GM18511 (cell line): ENCODE measurements at regions not wholly inside any gene's neighbourhood (a gene's known extent, or its start where the extent isn't known, plus 50 kb on each side); places are given as distances from the start of the nearest gene placed in this dataset.

Source experiments
- ATAC-seq: cut with Tn5 transposase; IDR thresholded peaks from one replicate; pipeline ENCODE4 v1.9.1; 2021; ENCODE audit warnings: mild to moderate bottlenecking, moderate library complexity; ENCODE audit not compliant: unreplicated experiment

DNA sequence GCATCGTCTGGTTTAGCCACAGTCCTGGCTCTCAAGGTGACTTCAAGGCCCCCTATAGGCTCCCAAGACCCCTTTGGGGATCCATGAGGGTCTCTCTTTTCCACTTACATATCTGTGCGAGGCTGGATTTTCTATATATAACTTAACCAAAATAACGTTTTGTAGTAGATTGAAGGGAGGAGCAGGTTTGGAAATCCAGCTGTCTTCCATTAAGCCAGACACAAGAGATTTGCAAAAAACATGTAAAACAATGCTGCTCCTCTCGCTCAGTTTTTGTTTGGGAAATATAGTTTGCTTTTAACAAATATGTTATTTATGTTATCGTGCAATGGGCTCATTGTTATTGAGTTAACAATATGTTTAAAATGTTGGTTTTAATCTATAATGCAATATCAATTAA is 811.2 kb downstream of the TYW1 start:
- no peak for ATAC-seq

DNA sequence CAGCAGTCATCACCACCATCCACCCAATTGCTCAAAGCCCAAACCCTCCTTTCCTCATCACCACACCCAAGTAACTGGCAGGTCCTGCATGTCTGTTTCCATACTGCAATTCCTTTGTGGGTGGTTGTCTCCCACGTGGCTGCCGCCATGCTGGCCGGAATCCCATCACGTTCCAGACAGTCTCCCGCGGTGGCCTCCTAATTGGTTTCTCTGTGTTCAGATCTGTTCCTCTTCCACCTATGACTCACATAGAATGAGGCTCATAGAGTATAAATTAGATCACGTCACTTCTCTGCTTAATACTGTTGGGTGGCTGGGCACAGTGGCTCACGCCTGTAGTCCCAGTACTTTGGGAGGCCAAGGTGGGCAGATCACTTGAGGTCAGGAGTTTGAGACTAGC is 813.0 kb downstream of the TYW1 start:
- no peak for ATAC-seq

DNA sequence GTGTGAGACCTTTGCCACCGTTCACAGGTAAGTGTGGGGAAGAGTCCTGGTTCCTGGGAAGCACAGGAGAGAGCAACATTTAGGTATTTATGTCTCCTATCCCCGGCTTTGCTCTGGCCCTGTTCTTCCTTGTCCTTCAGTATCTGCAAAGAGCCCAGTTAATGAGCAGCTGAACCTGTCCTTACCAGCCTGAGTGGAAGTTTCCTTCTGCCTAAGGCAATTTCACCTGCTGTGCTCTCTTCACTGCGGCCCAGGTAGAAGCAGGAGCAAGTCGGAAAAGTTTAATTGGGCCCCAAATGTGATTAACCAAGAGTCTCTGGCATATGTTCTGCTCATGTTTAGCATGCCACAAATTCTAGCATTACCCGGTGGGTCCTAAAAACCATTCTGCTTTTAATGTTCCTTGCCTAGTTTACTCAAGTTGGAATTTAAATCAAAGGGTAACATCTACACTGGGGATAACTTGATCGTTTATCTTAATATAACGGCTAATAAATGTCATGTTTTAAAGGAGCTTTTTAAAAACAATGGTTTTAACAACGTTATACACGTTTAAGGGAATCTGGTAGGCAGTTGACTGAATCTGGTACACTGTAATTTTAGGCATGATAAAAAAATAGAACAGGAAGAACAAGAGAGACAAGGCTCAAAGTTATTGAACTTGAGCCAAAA is 817.1 kb downstream of the TYW1 start:
- no peak for ATAC-seq

DNA sequence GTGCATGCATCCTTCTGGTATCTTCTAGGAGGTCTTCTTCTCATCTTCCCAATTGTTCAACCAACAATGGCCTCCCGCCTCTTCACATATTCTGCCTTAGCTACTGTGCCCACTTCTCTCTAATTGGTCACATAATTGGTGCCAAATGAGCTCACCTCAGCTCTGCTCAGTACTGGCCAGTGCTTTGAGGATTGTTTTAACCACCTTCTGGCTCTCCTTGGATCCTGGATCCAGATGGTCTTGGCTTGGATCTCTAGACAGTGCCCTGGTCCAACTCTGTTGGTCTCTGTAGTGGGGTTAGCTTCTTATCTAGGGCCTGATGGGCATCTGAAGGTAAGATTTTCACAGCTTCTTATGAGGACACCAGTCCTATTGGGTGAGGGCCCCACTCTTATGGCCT is 820.8 kb downstream of the TYW1 start:
- ATAC-seq = no peak

DNA sequence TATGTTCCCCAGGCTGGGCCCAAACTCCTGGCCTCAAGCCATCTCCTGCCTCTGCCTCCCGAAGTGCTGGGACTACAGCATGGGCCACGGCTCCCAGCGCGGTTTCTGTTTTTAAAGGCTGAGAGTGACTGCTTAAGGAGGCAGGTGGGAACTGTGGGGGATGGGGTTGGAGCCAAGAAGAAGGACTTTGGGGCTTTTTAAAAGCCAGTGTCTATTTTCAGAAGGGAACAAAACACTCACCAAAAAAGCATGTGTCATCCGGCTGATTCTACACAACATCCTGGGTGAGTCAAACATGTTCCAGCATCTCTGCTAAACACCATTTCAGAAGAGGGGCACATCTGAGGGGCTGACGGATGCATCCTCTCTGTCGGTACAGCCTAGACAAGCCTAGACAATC is 824.5 kb downstream of the TYW1 start:
- ATAC-seq = no peak

DNA sequence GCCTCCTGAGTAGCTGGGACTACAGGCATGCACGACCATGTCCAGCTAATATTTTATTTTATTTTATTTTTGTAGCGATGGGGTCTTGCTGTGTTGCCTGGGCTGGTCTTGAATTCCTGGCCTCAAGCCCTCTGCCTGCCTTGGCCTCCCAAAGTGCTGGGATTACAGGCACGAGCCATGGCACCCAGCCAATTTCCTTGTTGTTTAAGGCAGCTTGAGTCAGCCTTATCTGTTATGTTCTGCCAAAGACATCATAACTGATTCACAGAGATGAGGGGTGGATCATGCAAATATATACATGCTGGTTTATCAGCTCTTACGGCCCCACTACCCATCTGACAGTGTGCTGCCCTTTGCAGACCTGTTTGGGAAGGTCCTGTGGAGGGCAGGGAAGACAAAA is 826.7 kb downstream of the TYW1 start:
- no peak for ATAC-seq

DNA sequence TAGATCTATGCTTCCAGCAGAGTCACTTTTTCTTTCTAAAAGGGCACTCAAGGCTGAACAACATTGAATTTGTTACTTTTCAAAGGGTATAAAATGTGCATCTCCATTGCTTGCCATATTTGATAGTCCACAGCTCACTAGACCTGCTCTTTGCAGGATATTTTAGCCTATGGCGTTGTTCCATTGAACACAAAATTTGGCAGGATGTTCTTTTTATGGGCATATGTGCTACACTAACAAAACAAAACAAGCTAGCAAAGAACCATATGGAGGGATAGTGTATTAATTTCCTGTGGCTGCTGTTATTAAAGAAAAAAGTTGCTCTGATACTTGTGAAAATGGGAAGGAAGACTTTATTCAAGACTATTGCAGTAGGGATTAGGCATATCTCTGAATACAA is 828.7 kb downstream of the TYW1 start:
- no peak for ATAC-seq

DNA sequence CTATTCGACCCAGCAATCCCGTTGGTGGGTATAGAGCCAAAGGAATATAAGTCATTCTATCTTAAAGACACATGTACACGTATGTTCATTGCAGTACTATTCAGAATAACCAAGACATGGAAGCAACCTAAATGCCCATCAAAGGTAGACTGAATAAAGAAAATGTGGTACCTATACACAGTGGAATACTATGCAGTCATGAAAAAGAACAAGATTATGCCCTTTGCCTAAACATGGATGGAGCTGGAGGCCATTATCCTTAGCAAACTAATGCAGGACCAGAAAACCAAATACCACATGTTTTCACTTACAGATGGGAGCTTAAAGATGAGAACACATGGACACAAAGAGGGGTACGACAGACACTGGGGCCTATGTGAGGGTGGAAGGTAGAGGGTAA is 845.3 kb downstream of the TYW1 start:
- ATAC-seq = no peak

DNA sequence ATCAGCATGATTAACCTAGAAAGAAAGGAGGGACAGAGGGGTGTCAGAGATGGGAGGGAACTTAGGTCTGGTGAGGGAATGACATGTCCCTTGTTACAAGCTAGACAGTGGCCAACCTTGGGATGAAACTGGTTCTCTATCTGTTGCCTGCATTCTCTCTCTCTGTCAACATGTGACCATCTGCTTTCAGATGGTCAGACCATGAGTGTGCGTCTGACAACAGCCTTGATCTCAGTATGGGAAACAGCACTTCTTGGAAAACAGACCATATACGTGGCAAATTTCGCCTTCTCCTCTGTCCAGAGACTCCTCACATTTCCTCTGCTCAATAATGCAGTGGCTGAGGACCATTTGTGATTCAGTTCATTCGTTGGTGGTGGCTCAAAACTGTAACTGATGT is 845.9 kb downstream of the TYW1 start:
- no peak for ATAC-seq

DNA sequence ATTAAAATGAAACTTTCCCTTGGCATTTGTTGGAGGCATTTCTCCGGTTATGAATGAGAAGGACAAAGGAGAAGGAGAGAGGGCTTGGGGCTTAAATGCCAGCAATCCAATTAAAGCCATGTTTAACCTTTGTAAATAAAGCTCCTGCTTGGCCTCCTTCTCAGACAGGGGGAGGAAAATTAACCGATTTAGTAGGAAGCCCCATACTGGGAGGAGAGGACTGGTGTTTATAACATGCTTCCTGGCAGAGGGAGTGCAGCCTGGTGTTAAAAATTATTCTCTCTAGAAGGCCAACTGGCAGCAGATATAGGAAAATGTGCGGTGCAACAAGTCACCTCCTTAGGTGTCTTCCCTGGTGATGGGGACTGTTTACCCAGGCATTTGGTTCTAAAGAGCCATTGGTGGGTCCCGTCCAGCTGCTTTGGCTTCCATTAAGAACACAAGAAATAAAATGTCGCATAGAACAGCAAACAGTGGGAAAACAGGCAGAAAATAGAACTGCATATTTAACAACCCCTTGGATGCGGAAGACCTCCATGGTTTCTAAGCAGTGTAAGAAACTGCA is 846.5 kb downstream of the TYW1 start:
- no peak for ATAC-seq

DNA sequence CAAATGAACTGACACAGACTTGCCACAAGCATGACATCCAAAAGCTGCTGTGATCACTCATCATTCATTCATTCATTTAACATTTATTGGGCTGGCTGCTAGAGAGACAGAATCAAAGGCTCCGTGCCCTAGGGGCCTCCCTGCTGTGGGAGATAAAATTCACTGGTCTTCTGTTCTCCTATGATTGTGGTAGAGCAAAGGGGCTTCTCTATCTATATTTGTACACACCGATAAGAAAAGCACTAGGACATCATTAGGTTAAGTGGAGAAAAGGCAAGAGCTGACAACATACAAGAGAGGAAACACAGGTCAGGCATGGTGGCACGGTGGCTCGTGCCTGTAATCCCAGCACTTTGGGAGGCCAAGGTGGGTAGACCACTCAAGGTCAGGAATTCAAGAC is 847.0 kb downstream of the TYW1 start:
- no peak for ATAC-seq

DNA sequence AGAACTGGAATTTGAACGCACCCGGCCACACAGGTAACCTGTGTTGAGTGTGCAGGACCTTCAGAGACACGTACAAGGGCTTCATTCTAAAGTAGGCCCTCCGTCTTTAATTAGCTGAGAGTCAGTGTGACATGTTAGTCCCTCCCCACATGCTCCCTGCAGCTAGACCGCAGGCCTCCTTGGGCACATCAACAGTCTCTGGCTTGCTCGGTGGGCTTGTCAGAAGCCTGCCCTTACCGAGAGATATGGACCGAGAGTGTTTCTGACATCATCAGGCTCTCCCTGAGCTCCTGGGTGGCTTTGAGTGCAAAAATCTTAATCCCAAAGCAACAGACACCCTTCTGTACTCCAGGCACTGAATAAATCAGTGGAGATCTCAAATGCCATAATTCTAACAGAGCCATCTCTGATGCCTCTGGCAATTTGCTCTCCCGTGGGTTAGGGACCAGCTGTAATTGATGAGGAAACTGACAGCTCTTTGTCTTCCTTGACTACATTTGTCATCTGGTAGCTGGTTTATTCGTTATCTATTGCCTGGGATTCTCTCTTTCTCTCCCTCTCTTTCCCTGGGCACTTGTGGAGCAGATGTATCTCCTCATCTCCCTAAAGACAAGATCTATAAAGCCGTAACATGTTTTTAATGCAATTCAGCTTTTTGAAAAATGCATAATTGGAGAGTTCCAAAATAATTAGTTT is 850.6 kb downstream of the TYW1 start:
- no peak for ATAC-seq

DNA sequence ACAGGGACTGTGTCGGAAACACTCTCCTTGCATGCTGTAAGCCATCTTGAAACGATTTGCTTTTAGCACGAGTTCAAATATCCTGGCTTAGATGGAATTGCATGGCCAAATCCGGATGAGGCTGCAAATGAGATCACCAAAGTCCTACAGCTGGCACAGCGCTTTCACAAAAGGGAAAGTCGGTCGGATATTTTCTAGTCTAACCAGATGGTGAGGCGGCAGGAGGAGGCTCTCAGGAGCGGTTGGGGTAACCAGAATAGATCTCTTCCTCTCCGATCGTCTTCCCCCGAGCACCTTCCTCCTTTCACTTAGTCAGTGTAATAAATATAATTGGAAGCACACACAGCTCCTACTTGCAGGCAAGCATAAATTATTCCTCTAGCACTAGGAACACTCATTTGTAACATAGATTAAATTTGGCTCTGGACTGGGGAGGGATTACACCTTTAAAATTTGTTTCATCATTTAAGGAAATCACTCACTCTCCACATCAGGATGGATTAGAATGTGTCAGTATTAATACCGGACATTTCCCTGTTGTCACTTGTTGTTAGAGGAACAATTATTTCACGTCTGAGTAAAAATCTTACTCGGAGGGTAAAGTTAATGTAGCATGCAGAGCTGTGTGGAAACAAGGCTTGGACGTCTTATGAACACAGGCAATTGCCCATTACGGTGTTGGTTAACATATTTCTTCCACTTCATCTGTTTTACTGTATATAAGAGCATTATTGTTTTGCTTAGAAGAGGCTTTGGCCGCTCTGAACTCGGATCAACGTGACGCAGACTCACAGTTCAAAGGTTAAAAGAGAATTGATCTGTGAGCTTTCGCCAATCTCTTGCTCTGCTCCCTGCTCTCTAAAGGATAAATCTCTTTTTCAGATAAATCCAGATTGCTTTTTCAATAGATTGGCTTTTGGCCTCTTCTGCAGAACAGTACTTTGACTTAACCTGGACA is 857.9 kb downstream of the TYW1 start:
- no peak for ATAC-seq

DNA sequence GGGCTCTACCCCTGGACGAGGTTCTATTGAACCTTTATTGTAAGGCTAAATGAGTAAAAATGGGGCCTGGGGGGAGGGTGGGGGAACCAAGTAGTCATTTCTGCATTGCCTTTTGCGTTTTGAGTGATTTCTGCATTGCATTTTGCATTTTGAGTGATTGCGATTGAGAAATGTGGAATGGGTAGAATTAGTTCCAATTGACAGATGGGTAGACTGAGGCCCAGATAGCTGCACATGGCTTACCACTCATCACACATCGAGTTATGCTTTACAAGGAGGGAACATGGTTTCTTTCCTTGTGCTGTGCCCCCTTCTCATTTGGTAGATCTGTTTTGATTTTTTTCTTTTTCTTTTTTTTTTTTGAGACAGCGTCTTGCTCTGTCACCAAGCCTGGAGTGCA is 858.7 kb downstream of the TYW1 start:
- no peak for ATAC-seq

DNA sequence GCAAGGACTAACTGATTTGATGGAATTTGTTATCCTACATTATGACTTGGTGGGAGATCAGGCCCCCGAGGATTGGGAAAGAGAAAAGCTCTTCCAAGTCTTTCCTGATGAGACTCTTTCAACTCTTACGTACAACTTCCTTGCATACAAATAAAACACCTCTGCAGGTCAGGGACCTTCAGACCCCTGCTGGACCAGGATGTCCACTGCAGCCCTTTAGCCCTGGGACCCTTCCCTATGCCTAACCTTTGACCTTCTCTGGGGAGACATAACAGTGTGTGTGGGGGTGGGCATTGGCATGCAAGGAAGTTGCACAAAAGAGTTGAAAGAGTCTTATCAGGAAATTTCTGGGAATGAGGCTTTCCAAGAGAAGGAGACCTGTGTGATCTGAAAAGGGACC is 859.4 kb downstream of the TYW1 start:
- ATAC-seq = no peak

DNA sequence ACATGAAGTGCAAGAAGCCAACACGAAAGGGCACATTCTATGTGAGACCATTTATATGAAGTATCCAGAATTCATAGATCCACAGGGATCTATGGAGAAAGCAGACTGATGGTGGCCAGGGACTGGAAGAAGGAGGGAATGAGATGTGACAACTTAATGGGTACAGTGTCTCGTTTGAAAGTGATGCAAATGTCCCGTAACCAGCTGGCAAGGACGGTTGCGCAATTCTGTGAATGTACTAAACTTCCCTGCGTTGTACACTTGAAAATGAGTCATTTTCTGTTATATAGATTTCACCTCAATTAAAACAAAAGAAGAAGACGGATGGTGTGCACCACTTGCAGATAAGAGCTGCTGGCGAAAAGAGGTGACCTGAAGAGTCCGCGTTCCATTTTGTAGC is 861.1 kb downstream of the TYW1 start:
- no peak for ATAC-seq

DNA sequence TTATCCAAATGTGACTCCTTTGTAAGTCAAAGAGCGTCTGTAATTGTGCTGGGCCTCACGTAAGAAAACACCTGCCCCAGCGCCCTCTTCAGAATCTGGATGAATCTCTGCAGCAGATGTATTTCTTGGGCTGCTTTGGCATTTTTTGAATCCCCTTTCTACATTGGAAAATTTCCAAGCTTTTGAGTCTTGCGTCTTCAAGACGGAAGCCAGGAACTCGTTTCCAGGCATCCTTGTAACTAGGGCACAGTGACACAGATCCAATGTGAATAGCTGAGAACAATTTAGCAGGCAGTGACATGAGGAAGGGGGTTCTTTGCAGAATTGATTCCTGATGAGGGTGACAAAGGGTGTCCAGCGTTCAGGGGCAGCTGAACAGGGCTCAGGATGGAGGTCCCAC is 862.3 kb downstream of the TYW1 start:
- ATAC-seq = no peak

DNA sequence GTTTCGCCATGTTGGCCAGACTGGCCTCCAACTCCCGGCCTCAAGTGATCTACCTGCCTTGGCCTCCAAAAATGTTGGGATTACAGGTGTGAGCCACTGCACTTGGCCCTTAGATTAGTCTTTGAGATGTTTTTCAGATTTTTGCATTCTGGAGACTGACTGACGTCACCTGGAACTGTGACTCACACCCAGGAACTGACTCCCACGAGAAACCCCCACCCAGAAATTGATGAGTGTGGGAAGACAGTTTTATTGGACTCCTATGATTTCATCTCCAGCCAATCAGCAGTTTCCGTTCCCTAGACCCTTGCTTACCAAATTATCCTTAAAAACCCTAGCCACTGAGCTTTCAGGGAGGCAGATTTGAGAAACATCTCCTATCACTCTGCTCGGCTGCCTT is 867.3 kb downstream of the TYW1 start:
- ATAC-seq = no peak

DNA sequence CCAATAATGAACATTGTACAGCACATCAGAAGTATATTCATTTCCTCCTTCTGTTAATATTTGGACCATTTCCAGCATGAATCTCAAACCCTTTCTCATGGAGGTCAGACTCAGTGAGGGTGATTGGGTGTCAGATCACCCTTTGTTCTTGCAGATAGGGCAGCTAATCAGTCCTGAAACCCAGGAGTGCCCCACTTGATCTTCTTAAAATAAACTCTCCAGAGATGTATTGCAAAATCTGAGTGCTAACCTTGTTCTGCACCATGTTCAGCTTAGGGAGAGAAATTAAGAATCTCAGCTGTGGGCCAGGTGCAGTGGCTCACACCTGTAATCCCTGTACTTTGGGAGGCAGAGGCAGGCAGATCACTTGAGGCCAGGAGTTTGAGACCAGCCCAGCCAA is 869.4 kb downstream of the TYW1 start:
- ATAC-seq = no peak

DNA sequence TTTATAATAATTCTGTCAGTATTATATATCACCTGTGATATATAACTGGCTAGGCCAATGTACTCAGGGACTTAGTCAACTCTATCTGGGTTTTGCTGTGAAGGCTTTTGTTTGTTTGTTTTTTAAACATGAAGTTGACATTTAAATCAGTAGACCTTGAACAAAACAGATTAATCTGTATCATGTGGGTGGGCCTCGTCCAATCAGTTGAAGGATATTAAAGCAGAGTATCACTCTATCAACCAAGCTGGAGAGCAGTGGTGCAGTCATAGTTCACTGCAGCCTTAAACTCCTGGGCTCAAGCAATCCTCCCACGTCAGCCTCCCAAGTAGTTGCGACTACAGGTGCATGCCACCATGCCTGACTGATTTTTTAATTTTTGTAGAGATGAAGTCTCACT is 870.2 kb downstream of the TYW1 start:
- no peak for ATAC-seq

DNA sequence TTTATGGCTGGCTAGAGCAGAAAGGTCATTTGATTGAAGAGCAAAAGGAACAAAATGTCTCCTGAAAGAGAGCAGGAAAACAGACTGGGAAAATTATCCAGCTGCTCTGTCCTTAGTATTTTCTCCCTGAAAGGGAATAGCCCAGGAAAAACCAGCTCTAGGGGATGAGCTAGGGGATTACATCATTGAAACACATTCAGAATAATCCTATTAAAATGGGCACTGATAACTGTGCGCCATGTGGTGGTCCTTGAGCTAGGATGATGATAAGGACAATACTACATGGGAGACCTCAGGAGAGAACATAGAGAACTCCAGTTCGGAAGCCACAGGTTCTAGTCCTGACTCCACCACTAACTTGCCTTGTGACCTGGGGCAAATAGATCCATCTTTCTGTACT is 873.8 kb downstream of the TYW1 start:
- ATAC-seq = no peak

DNA sequence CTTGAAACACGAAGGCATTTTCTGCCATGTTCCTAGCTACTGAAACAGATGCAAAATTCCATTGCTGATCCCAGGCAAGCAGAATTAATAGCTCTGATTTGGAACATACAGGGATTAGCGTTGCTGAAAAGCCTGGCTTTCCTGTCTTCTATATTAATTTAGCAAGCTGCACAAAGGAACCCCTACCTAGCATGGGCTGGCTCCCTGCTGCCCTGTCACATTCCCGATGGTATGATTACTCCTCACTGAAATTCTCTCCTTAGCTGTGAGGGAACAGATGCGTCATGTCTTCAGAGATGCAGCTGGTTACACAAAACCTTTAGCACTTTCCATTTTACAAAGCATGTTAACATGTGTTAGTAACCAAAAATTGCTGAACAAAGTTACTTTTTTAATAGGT is 878.9 kb downstream of the TYW1 start:
- ATAC-seq = no peak
